GM12878 (cell line): ENCODE measurements at regions not wholly inside any gene's neighbourhood (a gene's known extent, or its start where the extent isn't known, plus 50 kb on each side); places are given as distances from the start of the nearest gene placed in this dataset.
"Not testable (repeated sequence)": the region's sequence is repeated elsewhere in the genome, so short reads cannot be mapped to it uniquely, and the experiment has no call there.

Experiments
- CREM ChIP-seq: IDR thresholded peaks from 2 replicates; pipeline ENCODE4 v1.6.1; 2014; ENCODE audit warnings: antibody characterized with exemption, low read depth
- CTCF ChIP-seq, 3 experiments: IDR thresholded peaks in 2 of 3; conservative IDR thresholded peaks in 1 of 3; 2 replicates each; pipeline ENCODE4 v1.5.1; 2011; ENCODE audit warnings: low read depth in 3 of 3, low read length in 3 of 3, mild to moderate bottlenecking in 3 of 3, control low read depth in 2 of 3, moderate library complexity in 2 of 3, inconsistent platforms in 1 of 3, mixed read lengths in 1 of 3; ENCODE audit not compliant: control insufficient read depth in 2 of 3, insufficient read depth in 1 of 3; ENCODE audit errors: extremely low read depth in 1 of 3
- GABPA ChIP-seq: IDR thresholded peaks from 2 replicates; pipeline ENCODE4 v1.6.1; 2014; ENCODE audit warnings: antibody characterized with exemption, low read depth, mild to moderate bottlenecking, inconsistent platforms
- MYC ChIP-seq: IDR thresholded peaks from 2 replicates; pipeline ENCODE4 v1.6.1; 2011; ENCODE audit warnings: mild to moderate bottlenecking, low read length, moderate library complexity, inconsistent platforms; ENCODE audit not compliant: insufficient read depth, insufficient replicate concordance, insufficient read length, severe bottlenecking
- PML ChIP-seq: IDR thresholded peaks from 2 replicates; pipeline ENCODE4 v1.6.1; 2012; ENCODE audit warnings: low read length, inconsistent platforms
- SIN3A ChIP-seq: IDR thresholded peaks from 2 replicates; pipeline ENCODE4 v1.6.1; 2012; ENCODE audit warnings: low read depth, low read length, improper control_type of control experiment
- SP1 ChIP-seq: IDR thresholded peaks from one replicate; pipeline ENCODE4 v1.6.1; 2011; ENCODE audit warnings: low read depth, low read length
- ZBTB11 ChIP-seq: fragments of 450-650 bp; formaldehyde crosslinking; IDR thresholded peaks from 2 replicates; pipeline ENCODE4 v1.5.0; 2022; ENCODE audit warnings: mild to moderate bottlenecking, missing genetic modification characterization
- ZNF24 ChIP-seq: fragments of 450-650 bp; IDR thresholded peaks from 2 replicates; pipeline ENCODE4 v1.6.1; 2017; ENCODE audit warnings: antibody characterized with exemption, mild to moderate bottlenecking
- ZNF274 ChIP-seq: IDR thresholded peaks from one replicate; pipeline ENCODE4 v1.8.0; 2011; ENCODE audit not compliant: insufficient read length, insufficient read depth
- TF ChIP-seq, protein P1 (sequence below): fragments of 450-650 bp; IDR thresholded peaks from 2 replicates; pipeline ENCODE4 v1.6.1; 2018; ENCODE audit warnings: borderline replicate concordance, mild to moderate bottlenecking; ENCODE audit not compliant: partially characterized antibody
- TF ChIP-seq, protein P2 (sequence below): IDR thresholded peaks from 2 replicates; pipeline ENCODE4 v1.6.1; 2011; ENCODE audit warnings: borderline replicate concordance, low read depth, mild to moderate bottlenecking, moderate library complexity, mixed read lengths, low read length; ENCODE audit not compliant: insufficient read depth; ENCODE audit errors: extremely low read length
- TF ChIP-seq, protein P3 (sequence below): IDR thresholded peaks from 2 replicates; pipeline ENCODE4 v1.6.1; 2012; ENCODE audit warnings: low read depth, low read length, improper control_type of control experiment

DNA sequence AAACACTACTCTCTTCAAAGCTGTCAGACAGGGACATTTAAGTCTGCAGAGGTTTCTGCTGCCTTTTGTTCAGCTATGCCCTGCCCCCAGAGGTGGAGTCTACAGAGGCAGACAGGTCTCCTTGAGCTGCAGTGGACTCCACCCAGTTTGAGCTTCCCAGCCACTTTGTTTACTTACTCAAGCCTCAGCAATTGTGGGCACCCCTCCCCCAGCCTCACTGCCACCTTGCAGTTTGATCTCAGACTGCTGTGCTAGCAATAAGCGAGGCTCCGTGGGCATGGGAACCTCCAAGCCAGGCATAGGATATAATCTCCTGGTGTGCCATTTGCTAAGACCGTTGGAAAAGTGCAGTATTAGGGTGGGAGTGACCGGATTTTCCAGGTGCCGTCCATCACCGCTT lies 435.2 kb downstream of the TMEM121 start:
- TF ChIP-seq, protein P1, sequence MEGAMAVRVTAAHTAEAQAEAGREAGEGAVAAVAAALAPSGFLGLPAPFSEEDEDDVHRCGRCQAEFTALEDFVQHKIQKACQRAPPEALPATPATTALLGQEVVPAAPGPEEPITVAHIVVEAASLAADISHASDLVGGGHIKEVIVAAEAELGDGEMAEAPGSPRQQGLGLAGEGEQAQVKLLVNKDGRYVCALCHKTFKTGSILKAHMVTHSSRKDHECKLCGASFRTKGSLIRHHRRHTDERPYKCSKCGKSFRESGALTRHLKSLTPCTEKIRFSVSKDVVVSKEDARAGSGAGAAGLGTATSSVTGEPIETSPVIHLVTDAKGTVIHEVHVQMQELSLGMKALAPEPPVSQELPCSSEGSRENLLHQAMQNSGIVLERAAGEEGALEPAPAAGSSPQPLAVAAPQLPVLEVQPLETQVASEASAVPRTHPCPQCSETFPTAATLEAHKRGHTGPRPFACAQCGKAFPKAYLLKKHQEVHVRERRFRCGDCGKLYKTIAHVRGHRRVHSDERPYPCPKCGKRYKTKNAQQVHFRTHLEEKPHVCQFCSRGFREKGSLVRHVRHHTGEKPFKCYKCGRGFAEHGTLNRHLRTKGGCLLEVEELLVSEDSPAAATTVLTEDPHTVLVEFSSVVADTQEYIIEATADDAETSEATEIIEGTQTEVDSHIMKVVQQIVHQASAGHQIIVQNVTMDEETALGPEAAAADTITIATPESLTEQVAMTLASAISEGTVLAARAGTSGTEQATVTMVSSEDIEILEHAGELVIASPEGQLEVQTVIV = not testable (repeated sequence)
- TF ChIP-seq PML; CTCF (IDR thresholded peaks at IDR 0.05 in 2 of 3, conservative IDR thresholded peaks at IDR 0.05 in 1 of 3; ENCODE audit: control insufficient read depth in 2 of 3, extremely low read depth in 1 of 3, insufficient read depth in 1 of 3, low read depth in 3 of 3, low read length in 3 of 3); CREM; GABPA; SP1; ZBTB11 (CRISPR knock-in tag); MYC; ZNF274; SIN3A; ZNF24: not testable (repeated sequence)
- TF ChIP-seq, protein P2, sequence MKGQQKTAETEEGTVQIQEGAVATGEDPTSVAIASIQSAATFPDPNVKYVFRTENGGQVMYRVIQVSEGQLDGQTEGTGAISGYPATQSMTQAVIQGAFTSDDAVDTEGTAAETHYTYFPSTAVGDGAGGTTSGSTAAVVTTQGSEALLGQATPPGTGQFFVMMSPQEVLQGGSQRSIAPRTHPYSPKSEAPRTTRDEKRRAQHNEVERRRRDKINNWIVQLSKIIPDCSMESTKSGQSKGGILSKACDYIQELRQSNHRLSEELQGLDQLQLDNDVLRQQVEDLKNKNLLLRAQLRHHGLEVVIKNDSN = not testable (repeated sequence)
- TF ChIP-seq, protein P3, sequence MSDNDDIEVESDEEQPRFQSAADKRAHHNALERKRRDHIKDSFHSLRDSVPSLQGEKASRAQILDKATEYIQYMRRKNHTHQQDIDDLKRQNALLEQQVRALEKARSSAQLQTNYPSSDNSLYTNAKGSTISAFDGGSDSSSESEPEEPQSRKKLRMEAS = not testable (repeated sequence)
